Mesendoderm (in vitro differentiated cells): ENCODE measurements at regions not wholly inside any gene's neighbourhood (a gene's known extent, or its start where the extent isn't known, plus 50 kb on each side); places are given as distances from the start of the nearest gene placed in this dataset.
"Not testable (repeated sequence)": the region's sequence is repeated elsewhere in the genome, so short reads cannot be mapped to it uniquely, and the experiment has no call there.

Experiments used
- DNase-seq: peaks from one replicate; pipeline ENCODE4 v3.0.0; 2013
- H2AK5ac ChIP-seq: 2 replicates; pipeline ENCODE4 v1.6.1; 2013; ENCODE audit warnings: low read length, inconsistent platforms
- H2BK120ac ChIP-seq: 2 replicates; pipeline ENCODE4 v1.6.1; 2013; ENCODE audit warnings: low read depth, mild to moderate bottlenecking, low read length, moderate library complexity, mixed read lengths
- H2BK15ac ChIP-seq: replicated peaks from 2 replicates; pipeline ENCODE4 v1.6.1; 2013; ENCODE audit warnings: low read depth, mild to moderate bottlenecking, moderate library complexity
- H2BK5ac ChIP-seq: 2 replicates; pipeline ENCODE4 v1.6.1; 2013; ENCODE audit warnings: low read length, inconsistent platforms
- H3K18ac ChIP-seq: 2 replicates; pipeline ENCODE4 v1.6.1; 2013; ENCODE audit warnings: mild to moderate bottlenecking, low read length, mixed read lengths
- H3K23ac ChIP-seq: one replicate; pipeline ENCODE4 v1.6.1; 2013; ENCODE audit warnings: low read length
- H3K27ac ChIP-seq: 2 replicates; pipeline ENCODE4 v1.5.1; 2013; ENCODE audit warnings: low read depth, mild to moderate bottlenecking, inconsistent platforms, low read length, moderate library complexity
- H3K27me3 ChIP-seq: 2 replicates; pipeline ENCODE4 v1.6.1; 2013; ENCODE audit warnings: low read length, control low read depth, mild to moderate bottlenecking, inconsistent platforms; ENCODE audit not compliant: insufficient read depth, poor library complexity
- H3K36me3 ChIP-seq: 2 replicates; pipeline ENCODE4 v1.6.1; 2013; ENCODE audit warnings: low read length, inconsistent platforms; ENCODE audit not compliant: control insufficient read depth, insufficient read depth
- H3K4ac ChIP-seq: one replicate; pipeline ENCODE4 v1.6.1; 2013; ENCODE audit warnings: low read depth, mild to moderate bottlenecking, low read length, moderate library complexity
- H3K4me1 ChIP-seq: 2 replicates; pipeline ENCODE4 v1.6.1; 2013; ENCODE audit warnings: low read depth, low read length, inconsistent platforms; ENCODE audit not compliant: control insufficient read depth
- H3K4me2 ChIP-seq: 2 replicates; pipeline ENCODE4 v1.6.1; 2013; ENCODE audit warnings: low read length
- H3K4me3 ChIP-seq: 2 replicates; pipeline ENCODE4 v1.5.1; 2013; ENCODE audit warnings: mild to moderate bottlenecking, low read length
- H3K56ac ChIP-seq: one replicate; pipeline ENCODE4 v1.6.1; 2013; ENCODE audit warnings: low read length
- H3K79me1 ChIP-seq: 2 replicates; pipeline ENCODE4 v1.6.1; 2013; ENCODE audit warnings: low read length, inconsistent platforms
- H3K79me2 ChIP-seq: 2 replicates; pipeline ENCODE4 v1.6.1; 2013; ENCODE audit warnings: mild to moderate bottlenecking, low read length; ENCODE audit not compliant: control insufficient read depth, insufficient read depth
- H3K9ac ChIP-seq: 2 replicates; pipeline ENCODE4 v1.6.1; 2013; ENCODE audit warnings: low read length, inconsistent platforms
- H4K5ac ChIP-seq: one replicate; pipeline ENCODE4 v1.6.1; 2013; ENCODE audit warnings: low read length
- H4K8ac ChIP-seq: one replicate; pipeline ENCODE4 v1.6.1; 2013; ENCODE audit warnings: low read depth, mild to moderate bottlenecking, control low read depth, low read length, moderate library complexity
- WGBS: extraction: QIAGEN DNeasy Blood & Tissue Kit; methylation state at CpG from one replicate; pipeline ENCODE4 v1.1.7; 2013; ENCODE audit warnings: low lambda C conversion rate, missing lambda C conversion rate; ENCODE audit not compliant: insufficient coverage; ENCODE audit errors: extremely low coverage; 5-methylcytosine and 5-hydroxymethylcytosine counted together

- Histone ChIP-seq H3K4me2 (no peak overlapping the region), H2BK5ac (no peak overlapping the region), H3K4me1 (no peaks in the 10 kb centered on the region), H2BK15ac (no peak overlapping the region), H3K27ac (no peak overlapping the region), H3K56ac (no peak overlapping the region), H3K27me3 (no peaks in the 10 kb centered on the region), H3K23ac (no peak overlapping the region), H3K9ac (no peak overlapping the region), H2BK120ac (no peak overlapping the region), H3K4ac (no peak overlapping the region), H3K18ac (no peak overlapping the region), H3K4me3 (no peak overlapping the region), H3K79me2 (no peaks in the 10 kb centered on the region), H4K8ac (no peak overlapping the region), H4K5ac (no peak overlapping the region), H2AK5ac (no peak overlapping the region), H3K79me1 (no peaks in the 10 kb centered on the region), H3K36me3 (no peaks in the 10 kb centered on the region)
- DNase-seq, result no peak
Observed at GRCh38 chr11:24408202-24408601, 88.7 kb upstream of the LUZP2 start.

DNA sequence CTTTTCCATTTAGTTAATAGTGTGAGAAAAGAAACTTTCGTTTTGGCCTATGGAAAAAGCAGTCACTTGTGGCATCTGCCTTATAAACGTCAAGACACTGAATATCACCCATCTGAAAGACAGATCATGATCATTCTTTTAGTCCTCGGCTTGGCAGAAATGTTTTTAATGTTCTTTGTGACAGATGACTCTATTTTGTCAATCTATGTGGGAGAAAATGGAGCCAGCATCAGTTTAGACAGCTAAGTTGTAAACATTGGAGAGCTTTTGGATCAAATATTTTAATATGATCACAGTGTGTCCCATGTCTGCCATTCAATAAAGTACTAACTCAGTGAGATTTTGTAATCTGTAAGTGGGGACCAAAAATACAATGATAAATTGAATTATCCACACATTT, 85.1 kb upstream of the LUZP2 start:
- H3K4me3 ChIP-seq, result no peak overlapping the region
- no peak overlapping the region for H3K27ac ChIP-seq
- H2BK120ac ChIP-seq, result no peak overlapping the region
- no peak overlapping the region for H3K23ac ChIP-seq
- no peak overlapping the region for H3K18ac ChIP-seq
- H3K36me3 ChIP-seq, result no peaks in the 10 kb centered on the region
- H3K27me3 ChIP-seq, result no peaks in the 10 kb centered on the region
- H3K79me1 ChIP-seq, result no peaks in the 10 kb centered on the region
- H3K9ac ChIP-seq, result no peak overlapping the region
- H4K5ac ChIP-seq, result no peak overlapping the region
- no peaks in the 10 kb centered on the region for H3K79me2 ChIP-seq
- H3K4me1 ChIP-seq, result no peaks in the 10 kb centered on the region
- no peak for DNase-seq
- no peak overlapping the region for H2BK5ac ChIP-seq
- H2BK15ac ChIP-seq, result no peak overlapping the region
- H3K56ac ChIP-seq, result no peak overlapping the region
- no peak overlapping the region for H4K8ac ChIP-seq
- no peak overlapping the region for H2AK5ac ChIP-seq
- no CpG with 5 or more reads among the region's 3 CpGs for WGBS
- H3K4me2 ChIP-seq, result no peak overlapping the region
- H3K4ac ChIP-seq, result no peak overlapping the region

- Histone ChIP-seq H3K4me2 (no peak overlapping the region), H3K56ac (no peak overlapping the region), H2BK15ac (no peak overlapping the region), H4K5ac (no peak overlapping the region), H4K8ac (no peak overlapping the region), H3K9ac (no peak overlapping the region), H3K4ac (no peak overlapping the region), H3K4me1 (no peaks in the 10 kb centered on the region), H3K18ac (no peak overlapping the region), H2AK5ac (no peak overlapping the region), H3K27ac (no peak overlapping the region), H3K23ac (no peak overlapping the region), H3K79me1 (no peaks in the 10 kb centered on the region), H3K79me2 (no peaks in the 10 kb centered on the region), H3K27me3 (no peaks in the 10 kb centered on the region), H2BK5ac (no peak overlapping the region), H3K4me3 (no peak overlapping the region), H3K36me3 (no peaks in the 10 kb centered on the region), H2BK120ac (no peak overlapping the region)
- no CpG with 5 or more reads among the region's 2 CpGs for WGBS
- DNase-seq, result no peak
Observed at GRCh38 chr11:24412722-24413121, 84.1 kb upstream of the LUZP2 start.

DNA sequence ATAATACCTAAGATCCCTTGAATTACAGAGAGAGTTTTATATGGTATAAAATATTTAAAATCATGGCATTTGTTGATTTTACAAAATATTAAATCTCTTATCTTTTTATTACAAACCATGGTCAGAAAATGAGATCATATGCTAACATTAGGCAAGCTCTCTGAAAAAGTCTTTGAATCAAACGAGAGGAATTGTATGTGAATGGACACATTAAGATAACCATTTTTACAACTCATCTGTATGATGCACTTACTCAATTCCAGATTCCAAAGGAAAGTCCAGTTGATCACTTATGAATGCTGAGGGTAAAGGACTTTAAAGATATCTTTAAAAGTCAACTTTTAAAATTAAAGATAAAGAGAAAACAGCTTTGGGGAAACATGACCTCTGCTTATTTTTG, 83.5 kb upstream of the LUZP2 start:
- Histone ChIP-seq H3K23ac (no peak overlapping the region), H2AK5ac (no peak overlapping the region), H3K4me2 (no peak overlapping the region), H3K27me3 (no peaks in the 10 kb centered on the region), H2BK15ac (no peak overlapping the region), H3K4me1 (no peaks in the 10 kb centered on the region), H3K9ac (no peak overlapping the region), H3K27ac (no peak overlapping the region), H2BK120ac (no peak overlapping the region), H4K8ac (no peak overlapping the region), H3K18ac (no peak overlapping the region), H3K36me3 (no peaks in the 10 kb centered on the region), H3K56ac (no peak overlapping the region), H3K4ac (no peak overlapping the region), H2BK5ac (no peak overlapping the region), H4K5ac (no peak overlapping the region), H3K4me3 (no peak overlapping the region), H3K79me1 (no peaks in the 10 kb centered on the region), H3K79me2 (no peaks in the 10 kb centered on the region)
- DNase-seq, result no peak
- WGBS, result no CpG with 5 or more reads among the region's 1 CpG

DNA sequence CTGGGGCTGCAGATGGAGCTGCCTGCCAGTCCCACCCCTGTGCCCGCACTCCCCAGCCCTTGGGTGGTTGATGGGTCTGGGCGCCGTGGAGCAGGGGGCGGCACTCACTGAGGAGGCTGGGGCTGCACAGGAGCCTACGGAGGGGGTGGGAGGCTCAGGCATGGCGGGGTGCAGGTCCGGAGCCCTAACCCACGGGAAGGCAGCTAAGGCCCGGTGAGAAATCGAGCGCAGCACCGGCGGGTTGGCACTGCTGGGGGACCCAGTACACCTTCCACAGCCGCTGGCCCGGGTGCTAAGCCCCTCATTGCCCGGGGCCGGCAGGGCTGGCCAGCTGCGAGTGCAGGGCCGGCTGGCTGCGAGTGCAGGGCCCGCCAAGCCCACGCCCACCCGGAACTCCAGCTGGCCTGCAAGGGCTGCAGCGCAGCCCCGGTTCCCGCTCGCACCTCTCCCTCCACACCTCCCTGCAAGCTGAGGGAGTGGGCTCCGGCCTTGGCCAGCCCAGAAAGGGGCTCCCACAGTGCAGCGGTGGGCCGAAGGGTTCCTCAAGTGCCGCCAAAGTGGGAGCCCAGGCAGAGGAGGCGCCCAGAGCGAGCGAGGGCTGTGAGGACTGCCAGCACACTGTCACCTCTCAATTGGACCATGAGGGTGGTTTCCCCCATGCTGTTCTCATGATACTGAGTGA, 80.8 kb upstream of the LUZP2 start:
- DNase-seq, H3K27ac ChIP-seq, H2AK5ac ChIP-seq, H3K18ac ChIP-seq, H2BK120ac ChIP-seq, H4K5ac ChIP-seq, H3K36me3 ChIP-seq, H3K4me3 ChIP-seq, H2BK15ac ChIP-seq, H3K23ac ChIP-seq, H3K9ac ChIP-seq, H2BK5ac ChIP-seq, H3K27me3 ChIP-seq, H3K4ac ChIP-seq, H3K79me2 ChIP-seq, H3K56ac ChIP-seq, H3K4me1 ChIP-seq, H3K79me1 ChIP-seq, H4K8ac ChIP-seq, H3K4me2 ChIP-seq: not testable (repeated sequence)
- no CpG with 5 or more reads among the region's 34 CpGs for WGBS

- no peak overlapping the region for H3K18ac ChIP-seq
- H3K4me3 ChIP-seq, result no peak overlapping the region
- H3K27me3 ChIP-seq, result no peaks in the 10 kb centered on the region
- no peak overlapping the region for H2BK120ac ChIP-seq
- no peak overlapping the region for H4K5ac ChIP-seq
- peak; percentile 22 for DNase-seq
- H3K4ac ChIP-seq, result no peak overlapping the region
- no peak overlapping the region for H3K23ac ChIP-seq
- no CpG with 5 or more reads among the region's 3 CpGs for WGBS
- no peak overlapping the region for H3K4me2 ChIP-seq
- H2BK5ac ChIP-seq, result no peak overlapping the region
- H3K27ac ChIP-seq, result no peak overlapping the region
- no peaks in the 10 kb centered on the region for H3K79me2 ChIP-seq
- no peak overlapping the region for H3K9ac ChIP-seq
- no peak overlapping the region for H4K8ac ChIP-seq
- no peaks in the 10 kb centered on the region for H3K36me3 ChIP-seq
- H3K4me1 ChIP-seq, result no peaks in the 10 kb centered on the region
- no peaks in the 10 kb centered on the region for H3K79me1 ChIP-seq
- H3K56ac ChIP-seq, result no peak overlapping the region
- no peak overlapping the region for H2BK15ac ChIP-seq
- no peak overlapping the region for H2AK5ac ChIP-seq
Observed at GRCh38 chr11:24421766-24422165, 75.1 kb upstream of the LUZP2 start.
